MCF 10A (cell line): ENCODE measurements at regions not wholly inside any gene's neighbourhood (a gene's known extent, or its start where the extent isn't known, plus 50 kb on each side); places are given as distances from the start of the nearest gene placed in this dataset.
A peak's percentile ranks its signal among the peaks of the same experiment; 100 is the strongest.

ENCODE experiments used
- BruUV-seq: library from RNA; stranded (reverse); fragments of 400-500 nt; replicated peaks from 2 replicates; lab custom pipeline; 2021; lab: Mats Ljungman, UMichigan
- CTCF ChIA-PET: fragments of 300-600 bp; sonication (Branson Sonifier 250); formaldehyde crosslinking; extraction: SDS; loops from one replicate; lab custom pipeline; 2021; ENCODE audit warnings: antibody characterized with exemption, inconsistent platforms; lab: Yijun Ruan, JAX
- POLR2A ChIA-PET: fragments of 300-600, 350-650 bp; sonication (Branson Sonifier 250); formaldehyde crosslinking; extraction: SDS; loops from one replicate; lab custom pipeline; 2020; ENCODE audit warnings: antibody characterized with exemption, inconsistent platforms; lab: Yijun Ruan, JAX
- DNase-seq: peaks from one replicate; pipeline ENCODE4 v3.0.0-alpha.2; 2018; ENCODE audit not compliant: unreplicated experiment
- H3K27ac Mint-ChIP-seq: one replicate; pipeline ENCODE4 v1.8.0; 2022; ENCODE audit warnings: mild to moderate bottlenecking, low read depth, mixed read lengths; ENCODE audit not compliant: unreplicated experiment
- H3K27me3 Mint-ChIP-seq: one replicate; pipeline ENCODE4 v1.8.0; 2022; ENCODE audit warnings: mixed read lengths; ENCODE audit not compliant: insufficient read depth, unreplicated experiment
- H3K36me3 Mint-ChIP-seq: one replicate; pipeline ENCODE4 v1.8.0; 2022; ENCODE audit warnings: mild to moderate bottlenecking, moderate library complexity, mixed read lengths; ENCODE audit not compliant: insufficient read depth, unreplicated experiment
- H3K4me1 Mint-ChIP-seq: one replicate; pipeline ENCODE4 v1.8.0; 2022; ENCODE audit warnings: mixed read lengths; ENCODE audit not compliant: insufficient read depth, unreplicated experiment
- H3K4me3 Mint-ChIP-seq: one replicate; pipeline ENCODE4 v1.8.0; 2022; ENCODE audit warnings: mild to moderate bottlenecking, moderate library complexity, mixed read lengths; ENCODE audit not compliant: unreplicated experiment
- H3K9me3 Mint-ChIP-seq: one replicate; pipeline ENCODE4 v1.8.0; 2022; ENCODE audit warnings: mixed read lengths; ENCODE audit not compliant: unreplicated experiment
- intact Hi-C: fragments of 100-400 bp; cut with micrococcal nuclease; formaldehyde crosslinking; loops from 2 replicates; pipeline ENCODE4 v1.14.1; 2022
- TF ChIP-seq, protein P1 (sequence below): fragments of 200-600 bp; IDR thresholded peaks from one replicate; pipeline ENCODE4 v1.8.0; 2022; ENCODE audit warnings: antibody characterized with exemption, mild to moderate bottlenecking; ENCODE audit not compliant: unreplicated experiment

DNA sequence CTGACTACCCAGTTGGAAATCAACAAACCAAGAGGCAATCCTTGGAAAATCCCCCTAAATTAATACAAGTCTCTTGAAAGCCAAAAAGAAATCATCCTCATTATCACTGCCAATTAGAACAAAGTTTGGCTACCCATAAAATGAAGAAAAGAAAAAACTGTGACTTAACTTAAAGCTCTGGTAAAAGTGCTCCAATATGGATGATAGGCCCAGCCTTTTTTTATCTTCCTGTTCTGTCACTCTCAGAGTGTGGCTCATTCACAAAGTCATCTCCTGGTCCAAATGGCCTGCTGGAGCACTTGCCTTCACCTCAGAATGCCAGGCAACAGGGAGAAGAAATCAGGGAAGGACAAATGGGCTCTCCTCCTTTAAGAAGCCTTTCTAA, 155.1 kb upstream of the GHITM start:
- BruUV-seq, result no TSS peak
- ChIA-PET CTCF (interaction anchor here (0.8 kb wide), 1 partner anchor 9 kb away, joined by 3 read pairs; no protein-coding TSS in a partner anchor), POLR2A (interaction anchor here (1.2 kb wide), 1 partner anchor 9 kb away, joined by 4 read pairs; no protein-coding TSS in a partner anchor)
- peaks cover 2% of the 10 kb centered on the region for H3K9me3 Mint-ChIP-seq
- TF ChIP-seq, protein P1, sequence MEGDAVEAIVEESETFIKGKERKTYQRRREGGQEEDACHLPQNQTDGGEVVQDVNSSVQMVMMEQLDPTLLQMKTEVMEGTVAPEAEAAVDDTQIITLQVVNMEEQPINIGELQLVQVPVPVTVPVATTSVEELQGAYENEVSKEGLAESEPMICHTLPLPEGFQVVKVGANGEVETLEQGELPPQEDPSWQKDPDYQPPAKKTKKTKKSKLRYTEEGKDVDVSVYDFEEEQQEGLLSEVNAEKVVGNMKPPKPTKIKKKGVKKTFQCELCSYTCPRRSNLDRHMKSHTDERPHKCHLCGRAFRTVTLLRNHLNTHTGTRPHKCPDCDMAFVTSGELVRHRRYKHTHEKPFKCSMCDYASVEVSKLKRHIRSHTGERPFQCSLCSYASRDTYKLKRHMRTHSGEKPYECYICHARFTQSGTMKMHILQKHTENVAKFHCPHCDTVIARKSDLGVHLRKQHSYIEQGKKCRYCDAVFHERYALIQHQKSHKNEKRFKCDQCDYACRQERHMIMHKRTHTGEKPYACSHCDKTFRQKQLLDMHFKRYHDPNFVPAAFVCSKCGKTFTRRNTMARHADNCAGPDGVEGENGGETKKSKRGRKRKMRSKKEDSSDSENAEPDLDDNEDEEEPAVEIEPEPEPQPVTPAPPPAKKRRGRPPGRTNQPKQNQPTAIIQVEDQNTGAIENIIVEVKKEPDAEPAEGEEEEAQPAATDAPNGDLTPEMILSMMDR, result no peak
- no peaks in the 10 kb centered on the region for H3K27me3 Mint-ChIP-seq
- H3K4me3 Mint-ChIP-seq, result no peak overlapping the region
- peak overlapping the region; percentile 81 for H3K27ac Mint-ChIP-seq
- H3K4me1 Mint-ChIP-seq, result peaks cover 17% of the 10 kb centered on the region
- intact Hi-C loops, result no loop called here
- no peak for DNase-seq
- H3K36me3 Mint-ChIP-seq, result no peaks in the 10 kb centered on the region

DNA sequence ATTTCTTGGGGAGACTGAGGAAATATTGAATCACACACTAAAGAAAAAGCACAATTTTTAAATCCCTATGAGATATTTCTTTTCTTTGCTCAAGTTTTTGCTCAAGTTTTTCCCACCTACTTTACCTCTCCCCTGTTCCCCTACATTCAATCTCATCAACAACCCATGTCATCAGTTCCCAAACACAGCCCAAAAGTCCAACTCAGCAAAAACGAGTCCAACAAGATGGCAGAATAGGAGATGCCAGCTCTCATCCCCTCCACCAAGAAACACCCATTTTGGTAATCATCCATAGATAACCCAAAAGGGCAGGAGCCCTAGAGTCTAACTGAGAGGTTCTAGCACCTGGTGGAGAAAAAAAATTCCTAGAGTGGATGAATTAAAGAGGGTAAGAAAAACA, 152.5 kb upstream of the GHITM start:
- H3K4me1 Mint-ChIP-seq, result peaks cover 17% of the 10 kb centered on the region
- H3K9me3 Mint-ChIP-seq, result peaks cover 7% of the 10 kb centered on the region
- TF ChIP-seq, protein P1, result no peak
- no peaks in the 10 kb centered on the region for H3K27me3 Mint-ChIP-seq
- intact Hi-C loops, result no loop called here
- DNase-seq, result no peak
- no TSS peak for BruUV-seq
- H3K27ac Mint-ChIP-seq, result no peak overlapping the region
- POLR2A ChIA-PET, result no interaction called here
- CTCF ChIA-PET, result interaction anchor here (0.6 to 1.1 kb wide), 2 partner anchors 40 to 315 kb away, joined by 4 read pairs; no protein-coding TSS in a partner anchor
- no peak overlapping the region for H3K4me3 Mint-ChIP-seq
- no peaks in the 10 kb centered on the region for H3K36me3 Mint-ChIP-seq

DNA sequence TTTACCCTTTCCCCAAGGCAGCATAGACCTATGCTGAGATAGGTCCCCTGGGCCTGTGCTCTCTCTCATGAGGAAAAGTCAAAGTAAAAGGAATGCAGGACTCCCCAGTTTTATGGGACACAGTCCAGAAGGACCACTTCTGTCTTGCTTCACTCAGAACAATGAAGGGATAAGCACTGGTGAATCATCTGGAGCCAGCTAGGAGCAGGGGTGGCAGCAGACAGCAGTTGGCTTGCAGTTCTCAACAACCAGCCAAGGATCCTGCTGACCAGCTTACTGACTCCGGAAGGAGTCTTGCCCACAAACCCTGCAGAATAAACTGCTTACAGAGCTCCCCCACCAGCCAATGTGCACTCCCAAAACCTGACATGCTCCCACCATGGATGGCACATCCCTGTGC, 152.1 kb upstream of the GHITM start:
- CTCF ChIA-PET, result interaction anchor here (0.7 to 1.1 kb wide), 2 partner anchors 32 to 39 kb away, joined by 4 read pairs; no protein-coding TSS in a partner anchor
- TF ChIP-seq, protein P1, result no peak
- peaks cover 17% of the 10 kb centered on the region for H3K4me1 Mint-ChIP-seq
- H3K9me3 Mint-ChIP-seq, result peaks cover 7% of the 10 kb centered on the region
- no TSS peak for BruUV-seq
- H3K36me3 Mint-ChIP-seq, result no peaks in the 10 kb centered on the region
- H3K27me3 Mint-ChIP-seq, result no peaks in the 10 kb centered on the region
- peak; percentile 30 for DNase-seq
- intact Hi-C loops, result no loop called here
- H3K27ac Mint-ChIP-seq, result no peak overlapping the region
- POLR2A ChIA-PET, result no interaction called here
- H3K4me3 Mint-ChIP-seq, result no peak overlapping the region

- TF ChIP-seq, protein P1, result no peak
- intact Hi-C loops, result no loop called here
- POLR2A ChIA-PET, result no interaction called here
- DNase-seq, result no peak
- Mint-ChIP-seq H3K36me3 (no peaks in the 10 kb centered on the region), H3K27me3 (no peaks in the 10 kb centered on the region), H3K27ac (no peak overlapping the region), H3K9me3 (peaks cover 7% of the 10 kb centered on the region), H3K4me3 (no peak overlapping the region), H3K4me1 (peaks cover 9% of the 10 kb centered on the region)
- no TSS peak for BruUV-seq
- CTCF ChIA-PET, result interaction anchor here (0.6 to 0.7 kb wide), 3 partner anchors 8 to 38 kb away, joined by 3 read pairs; no protein-coding TSS in a partner anchor
Observed at GRCh38 chr10:83988435-83988834, 150.9 kb upstream of the GHITM start.
